SK-N-SH (cell line): ENCODE measurements at regions not wholly inside any gene's neighbourhood (a gene's known extent, or its start where the extent isn't known, plus 50 kb on each side); places are given as distances from the start of the nearest gene placed in this dataset.

Experiments
- CTCF ChIA-PET: fragments of 300-600, 350-600 bp; formaldehyde crosslinking; extraction: SDS; loops from one replicate; lab custom pipeline; 2021; lab: Yijun Ruan, JAX
- POLR2A ChIA-PET: fragments of 350-600 bp; sonication (Branson Sonifier 250); formaldehyde crosslinking; extraction: SDS; loops from one replicate; lab custom pipeline; 2020; ENCODE audit warnings: antibody characterized with exemption, inconsistent platforms; lab: Yijun Ruan, JAX
- DNase-seq: peaks from one replicate; pipeline ENCODE4 v3.0.0; 2012
- H2AFZ ChIP-seq: fragments of 200-600 bp; sonication (generic); 2 replicates; pipeline ENCODE4 v1.8.1; 2016; ENCODE audit warnings: antibody characterized with exemption, mild to moderate bottlenecking, low read depth
- H3F3A ChIP-seq: fragments of 200-600 bp; sonication (generic); replicated peaks from 2 replicates; pipeline ENCODE3; 2016; ENCODE audit warnings: antibody characterized with exemption, mild to moderate bottlenecking; ENCODE audit not compliant: insufficient read depth
- H3K27ac ChIP-seq, 2 experiments: fragments of 200-500 bp in 1 of 2; fragments of 200-600 bp in 1 of 2; sonication (Bioruptor generic) in 1 of 2; sonication (generic), shearing (Covaris generic) in 1 of 2; 2 replicates each; pipeline versions ENCODE4 v1.5.1 to v1.6.1; 2014 to 2016; ENCODE audit warnings: low read depth in 2 of 2, inconsistent platforms in 1 of 2, low read length in 1 of 2, mild to moderate bottlenecking in 1 of 2, mixed read lengths in 1 of 2
- H3K27me3 ChIP-seq: fragments of 200-600 bp; sonication (generic), shearing (Covaris generic); 2 replicates; pipeline ENCODE4 v1.6.1; 2016; ENCODE audit warnings: mixed run types; ENCODE audit not compliant: insufficient read depth
- H3K36me3 ChIP-seq, 2 experiments: fragments of 200-500 bp in 1 of 2; fragments of 200-600 bp in 1 of 2; sonication (Bioruptor generic) in 1 of 2; sonication (generic) in 1 of 2; replicated peaks in 1 of 2; 2 replicates each; pipeline versions ENCODE3 to v1.5.1; 2014 to 2016; ENCODE audit warnings: low read length in 1 of 2, mild to moderate bottlenecking in 1 of 2; ENCODE audit not compliant: insufficient read depth in 2 of 2, control insufficient read depth in 1 of 2
- H3K4me1 ChIP-seq, 2 experiments: fragments of 200-500 bp in 1 of 2; fragments of 200-600 bp in 1 of 2; sonication (Bioruptor generic) in 1 of 2; sonication (generic), shearing (Covaris generic) in 1 of 2; 2 replicates each; pipeline versions ENCODE4 v1.5.1 to v1.6.1; 2014 to 2016; ENCODE audit warnings: low read depth in 1 of 2, low read length in 1 of 2, mixed run types in 1 of 2; ENCODE audit not compliant: insufficient read depth in 2 of 2, control insufficient read depth in 1 of 2
- H3K4me2 ChIP-seq: fragments of 200-600 bp; sonication (generic), shearing (Covaris generic); 2 replicates; pipeline ENCODE4 v1.6.1; 2017; ENCODE audit warnings: mixed run types
- H3K4me3 ChIP-seq, 2 experiments: fragments of 200-500 bp in 1 of 2; fragments of 200-600 bp in 1 of 2; sonication (Bioruptor generic) in 1 of 2; sonication (generic), shearing (Covaris generic) in 1 of 2; 2 replicates each; pipeline versions ENCODE4 v1.5.1 to v1.8.1; 2014 to 2016; ENCODE audit warnings: low read depth in 2 of 2, inconsistent platforms in 1 of 2, low read length in 1 of 2, mild to moderate bottlenecking in 1 of 2, mixed read lengths in 1 of 2, moderate library complexity in 1 of 2
- H3K79me2 ChIP-seq: fragments of 200-600 bp; sonication (generic); 2 replicates; pipeline ENCODE4 v1.8.1; 2017; ENCODE audit warnings: mild to moderate bottlenecking; ENCODE audit not compliant: insufficient read depth
- H3K9ac ChIP-seq: fragments of 200-600 bp; sonication (generic); 2 replicates; pipeline ENCODE4 v1.6.1; 2017; ENCODE audit warnings: mixed run types
- H3K9me2 ChIP-seq: fragments of 200-600 bp; sonication (generic); 2 replicates; pipeline ENCODE4 v1.6.1; 2017; ENCODE audit warnings: mixed run types
- H3K9me3 ChIP-seq: fragments of 200-600 bp; sonication (generic); 2 replicates; pipeline ENCODE4 v1.6.1; 2017; ENCODE audit warnings: mixed run types, mild to moderate bottlenecking, moderate library complexity
- H4K20me1 ChIP-seq: fragments of 200-600 bp; sonication (generic); 2 replicates; pipeline ENCODE4 v1.6.1; 2017; ENCODE audit warnings: mild to moderate bottlenecking, mixed run types; ENCODE audit not compliant: insufficient read depth
- CHD2 ChIP-seq: fragments of 150-350 bp; IDR thresholded peaks from 2 replicates; pipeline ENCODE4 v1.6.1; 2018; ENCODE audit warnings: low read length; ENCODE audit not compliant: partially characterized antibody
- ELF1 ChIP-seq: IDR thresholded peaks from 2 replicates; pipeline ENCODE4 v1.4.0; 2012
- EP300 ChIP-seq, 2 experiments: IDR thresholded peaks; 2 replicates each; pipeline versions ENCODE4 v1.4.0 to v1.6.1; 2012; ENCODE audit warnings: borderline replicate concordance in 1 of 2, low read depth in 1 of 2, low read length in 1 of 2
- FOSL2 ChIP-seq: IDR thresholded peaks from 2 replicates; pipeline ENCODE4 v1.4.0; 2012; ENCODE audit warnings: low read depth, mild to moderate bottlenecking, moderate library complexity, borderline replicate concordance
- FOXM1 ChIP-seq: IDR thresholded peaks from 2 replicates; pipeline ENCODE4 v1.4.0; 2012; ENCODE audit warnings: low read depth, mild to moderate bottlenecking
- GABPA ChIP-seq: IDR thresholded peaks from 2 replicates; pipeline ENCODE4 v1.4.0; 2012; ENCODE audit warnings: low read depth, mild to moderate bottlenecking
- GATA2 ChIP-seq: sonication (generic); formaldehyde crosslinking; IDR thresholded peaks from 2 replicates; pipeline ENCODE4 v1.5.0; 2020; ENCODE audit warnings: mild to moderate bottlenecking, missing genetic modification reagents
- IRF3 ChIP-seq: fragments of 150-350 bp; IDR thresholded peaks from 2 replicates; pipeline ENCODE4 v1.6.1; 2016; ENCODE audit warnings: mild to moderate bottlenecking, low read depth, low read length
- JUND ChIP-seq: IDR thresholded peaks from 2 replicates; pipeline ENCODE4 v1.4.0; 2012
- MAX ChIP-seq: IDR thresholded peaks from 2 replicates; pipeline ENCODE4 v1.4.0; 2012; ENCODE audit warnings: low read depth
- NFIC ChIP-seq: IDR thresholded peaks from 2 replicates; pipeline ENCODE4 v1.4.0; 2012; ENCODE audit warnings: borderline replicate concordance
- NRF1 ChIP-seq: IDR thresholded peaks from 2 replicates; pipeline ENCODE4 v1.6.1; 2012; ENCODE audit warnings: low read depth, mild to moderate bottlenecking, low read length
- POLR2AphosphoS5 ChIP-seq: IDR thresholded peaks from 2 replicates; pipeline ENCODE4 v1.6.1; 2012; ENCODE audit warnings: low read depth, low read length
- RCOR1 ChIP-seq: fragments of 150-350 bp; IDR thresholded peaks from 2 replicates; pipeline ENCODE4 v1.6.1; 2017; ENCODE audit warnings: antibody characterized with exemption, low read length
- REST ChIP-seq: IDR thresholded peaks from 2 replicates; pipeline ENCODE4 v1.6.1; 2012; ENCODE audit warnings: mild to moderate bottlenecking, low read depth, low read length, moderate library complexity
- RXRA ChIP-seq: IDR thresholded peaks from 2 replicates; pipeline ENCODE4 v1.4.0; 2012; ENCODE audit warnings: low read depth, mild to moderate bottlenecking, borderline replicate concordance
- TAF1 ChIP-seq: IDR thresholded peaks from 2 replicates; pipeline ENCODE4 v1.6.1; 2012; ENCODE audit warnings: low read depth, mild to moderate bottlenecking, low read length, moderate library complexity, borderline replicate concordance
- TCF12 ChIP-seq: IDR thresholded peaks from 2 replicates; pipeline ENCODE4 v1.4.0; 2012
- TEAD4 ChIP-seq: IDR thresholded peaks from 2 replicates; pipeline ENCODE4 v1.4.0; 2012; ENCODE audit warnings: mild to moderate bottlenecking, borderline replicate concordance; ENCODE audit not compliant: insufficient read depth
- USF2 ChIP-seq: fragments of 150-350 bp; IDR thresholded peaks from 2 replicates; pipeline ENCODE4 v1.6.1; 2017; ENCODE audit warnings: antibody characterized with exemption, low read length, low read depth, borderline replicate concordance
- WGBS: methylation state at CpG from one replicate; pipeline ENCODE4 v1.1.6; 2017; ENCODE audit warnings: low lambda C conversion rate; 5-methylcytosine and 5-hydroxymethylcytosine counted together

GRCh38 chr12:42021469-42021868 lies 123.2 kb downstream of the GXYLT1 start:
- no peak overlapping the region for H3K9ac ChIP-seq
- no peaks in the 10 kb centered on the region for H4K20me1 ChIP-seq
- no peaks in the 10 kb centered on the region for H3K36me3 ChIP-seq
- H3K27me3 ChIP-seq: no peaks in the 10 kb centered on the region
- ChIA-PET CTCF (interaction anchor here (0.7 to 7.4 kb wide), 4 partner anchors 458 to 757 kb away, joined by 3 to 140 read pairs (median 6); no protein-coding TSS in a partner anchor), POLR2A (no interaction called here)
- H3K79me2 ChIP-seq: no peaks in the 10 kb centered on the region
- no peaks in the 10 kb centered on the region for H3F3A ChIP-seq
- peaks cover 0 to 2% of the 10 kb centered on the region in 2 experiments; a peak in 1 of 4 replicates for H3K4me1 ChIP-seq
- H3K4me3 ChIP-seq: no peak overlapping the region
- WGBS: 67% methylated on average over 3 of the region's 4 CpGs
- no peak overlapping the region for H2AFZ ChIP-seq
- TF ChIP-seq FOSL2: no peak
- TF ChIP-seq POLR2AphosphoS5: no peak
- TF ChIP-seq EP300 (IDR thresholded peaks at IDR 0.05; ENCODE audit: borderline replicate concordance in 1 of 2, low read depth in 1 of 2, low read length in 1 of 2): no peak
- no peak overlapping the region for H3K27ac ChIP-seq
- H3K4me2 ChIP-seq: no peak overlapping the region
- no peak for DNase-seq
- no peaks in the 10 kb centered on the region for H3K9me2 ChIP-seq
- H3K9me3 ChIP-seq: no peaks in the 10 kb centered on the region

GRCh38 chr12:42020226-42020625 lies 124.4 kb downstream of the GXYLT1 start:
- H3K4me1 ChIP-seq: peaks cover 0 to 2% of the 10 kb centered on the region in 2 experiments; a peak in 1 of 4 replicates

More at GRCh38 chr12:42020226-42020625, 124.4 kb downstream of the GXYLT1 start:
- H3K27ac ChIP-seq: no peak overlapping the region
- 84% methylated on average over 4 of the region's 4 CpGs for WGBS
- no peak for DNase-seq
- H3K9ac ChIP-seq: no peak overlapping the region
- H3K4me3 ChIP-seq: no peak overlapping the region
- POLR2A ChIA-PET: no interaction called here
- H3K9me2 ChIP-seq: no peaks in the 10 kb centered on the region
- no peak overlapping the region for H2AFZ ChIP-seq
- no peak overlapping the region for H3K4me2 ChIP-seq
- no peaks in the 10 kb centered on the region for H3K27me3 ChIP-seq
- no peaks in the 10 kb centered on the region for H3K79me2 ChIP-seq
- TF ChIP-seq TEAD4 (no peak), IRF3 (no peak), FOSL2 (no peak), USF2 (no peak), REST (no peak), POLR2AphosphoS5 (no peak), RCOR1 (no peak), JUND (no peak), FOXM1 (no peak), RXRA (no peak), TCF12 (no peak), NRF1 (no peak), CHD2 (no peak), MAX (no peak), GABPA (no peak), GATA2 (CRISPR knock-in tag) (no peak), TAF1 (no peak), NFIC (no peak), ELF1 (no peak)
- TF ChIP-seq, all 33 proteins: peak for 0
- CTCF ChIA-PET: interaction anchor here (0.9 to 7.4 kb wide), 3 partner anchors 33 to 756 kb away, joined by 3 to 140 read pairs (median 9); no protein-coding TSS in a partner anchor
- H3F3A ChIP-seq: no peaks in the 10 kb centered on the region
- no peaks in the 10 kb centered on the region for H3K9me3 ChIP-seq
- no peaks in the 10 kb centered on the region for H3K36me3 ChIP-seq
- H4K20me1 ChIP-seq: no peaks in the 10 kb centered on the region
